Panc1 (cell line): ENCODE measurements at regions not wholly inside any gene's neighbourhood (a gene's known extent, or its start where the extent isn't known, plus 50 kb on each side); places are given as distances from the start of the nearest gene placed in this dataset.
"Not testable (repeated sequence)": the region's sequence is repeated elsewhere in the genome, so short reads cannot be mapped to it uniquely, and the experiment has no call there.

ENCODE experiments used
- ATAC-seq: fragments of 200-7000 bp; cut with Tn5 transposase; 2 replicates; pipeline ENCODE4 v1.9.1; 2020; ENCODE audit warnings: mild to moderate bottlenecking, moderate library complexity
- BruUV-seq: library from RNA; stranded (reverse); fragments of 400-500 nt; replicated peaks from 2 replicates; lab custom pipeline; 2021; lab: Mats Ljungman, UMichigan
- CTCF ChIA-PET: fragments of 300-600 bp; sonication (Branson Sonifier 250); formaldehyde crosslinking; loops from one replicate; lab custom pipeline; 2022; ENCODE audit warnings: antibody characterized with exemption; lab: Charles Lee
- POLR2A ChIA-PET: fragments of 300-600 bp; sonication (Branson Sonifier 250); formaldehyde crosslinking; loops from one replicate; lab custom pipeline; 2022; ENCODE audit warnings: antibody characterized with exemption; lab: Charles Lee
- DNase-seq: peaks from one replicate; pipeline ENCODE4 v3.0.0-alpha.2; 2010; ENCODE audit warnings: low read depth, low spot score
- H3K27ac ChIP-seq: 2 replicates; pipeline ENCODE4 v1.5.1; 2011; ENCODE audit warnings: mild to moderate bottlenecking, low read length, inconsistent platforms
- H3K27me3 ChIP-seq: fragments of 200-500 bp; sonication (Bioruptor generic); 2 replicates; pipeline ENCODE4 v1.6.0; 2014; ENCODE audit warnings: low read length, inconsistent platforms; ENCODE audit not compliant: control insufficient read depth, insufficient read depth
- H3K36me3 ChIP-seq: fragments of 200-500 bp; sonication (Bioruptor generic); 2 replicates; pipeline ENCODE4 v1.5.1; 2014; ENCODE audit warnings: inconsistent platforms, mild to moderate bottlenecking, low read length, moderate library complexity; ENCODE audit not compliant: control insufficient read depth, insufficient read depth
- H3K4me1 ChIP-seq: 2 replicates; pipeline ENCODE4 v1.5.1; 2011; ENCODE audit warnings: inconsistent platforms, mild to moderate bottlenecking, low read length, moderate library complexity; ENCODE audit not compliant: control insufficient read depth, insufficient read depth
- H3K4me3 ChIP-seq, 2 experiments: 2 replicates each; pipeline ENCODE4 v1.5.1; 2011 to 2012; ENCODE audit warnings: low read depth in 2 of 2, low read length in 2 of 2, mild to moderate bottlenecking in 2 of 2, inconsistent platforms in 1 of 2, moderate library complexity in 1 of 2
- H3K9me3 ChIP-seq: fragments of 200-500 bp; sonication (Bioruptor generic); 2 replicates; pipeline ENCODE4 v1.5.1; 2014; ENCODE audit warnings: low read depth, mild to moderate bottlenecking, inconsistent platforms, low read length, moderate library complexity; ENCODE audit not compliant: control insufficient read depth, insufficient read depth
- POLR2AphosphoS5 ChIP-seq: IDR thresholded peaks from 2 replicates; pipeline ENCODE4 v1.6.1; 2012; ENCODE audit warnings: mild to moderate bottlenecking, low read depth, low read length, moderate library complexity
- SIN3A ChIP-seq: IDR thresholded peaks from 2 replicates; pipeline ENCODE4 v1.6.1; 2012; ENCODE audit warnings: low read depth, mild to moderate bottlenecking, low read length, moderate library complexity, borderline replicate concordance; ENCODE audit not compliant: insufficient read depth
- TCF7L2 ChIP-seq: IDR thresholded peaks from 2 replicates; pipeline ENCODE4 v1.6.1; 2011; ENCODE audit warnings: mild to moderate bottlenecking, low read depth, low read length, inconsistent platforms
- in situ Hi-C: cut with HindIII; loops from 2 replicates; pipeline ENCODE4 v1.10.0; 2016; ENCODE audit warnings: low sequenced_read_pairs, low pct_unique_long_range_greater_than_20kb
- intact Hi-C: fragments of 100-400 bp; cut with micrococcal nuclease; formaldehyde crosslinking; loops from one replicate; pipeline ENCODE4 v1.10.0; 2022; ENCODE audit not compliant: unreplicated experiment
- TF ChIP-seq, protein P1 (sequence below): fragments of 450-650 bp; IDR thresholded peaks from 2 replicates; pipeline ENCODE4 v1.5.1; 2017; ENCODE audit warnings: mild to moderate bottlenecking
- TF ChIP-seq, protein P2 (sequence below), 2 experiments: IDR thresholded peaks; 2 replicates each; pipeline ENCODE4 v1.6.1; 2011 to 2012; ENCODE audit warnings: low read depth in 2 of 2, control low read depth in 1 of 2, low read length in 1 of 2, mild to moderate bottlenecking in 1 of 2, moderate library complexity in 1 of 2; ENCODE audit not compliant: insufficient read depth in 1 of 2

GRCh38 chr5:34415559-34416198 lies 240.4 kb upstream of the RAI14 start:
- peaks cover 8% of the 10 kb centered on the region; the same call in 1 of the 2 replicates for H3K9me3 ChIP-seq
- CTCF ChIA-PET: no interaction called here
- H3K36me3 ChIP-seq: no peaks in the 10 kb centered on the region
- H3K4me1 ChIP-seq: no peaks in the 10 kb centered on the region
- intact Hi-C loops: no loop called here
- no TSS peak for BruUV-seq
- DNase-seq (no peak), ATAC-seq (no peak)
- no peak overlapping the region for H3K4me3 ChIP-seq
- in situ Hi-C loops: no loop called here
- POLR2A ChIA-PET: no interaction called here
- TF ChIP-seq SIN3A (no peak), POLR2AphosphoS5 (no peak), TCF7L2 (no peak)
- TF ChIP-seq, protein P1, sequence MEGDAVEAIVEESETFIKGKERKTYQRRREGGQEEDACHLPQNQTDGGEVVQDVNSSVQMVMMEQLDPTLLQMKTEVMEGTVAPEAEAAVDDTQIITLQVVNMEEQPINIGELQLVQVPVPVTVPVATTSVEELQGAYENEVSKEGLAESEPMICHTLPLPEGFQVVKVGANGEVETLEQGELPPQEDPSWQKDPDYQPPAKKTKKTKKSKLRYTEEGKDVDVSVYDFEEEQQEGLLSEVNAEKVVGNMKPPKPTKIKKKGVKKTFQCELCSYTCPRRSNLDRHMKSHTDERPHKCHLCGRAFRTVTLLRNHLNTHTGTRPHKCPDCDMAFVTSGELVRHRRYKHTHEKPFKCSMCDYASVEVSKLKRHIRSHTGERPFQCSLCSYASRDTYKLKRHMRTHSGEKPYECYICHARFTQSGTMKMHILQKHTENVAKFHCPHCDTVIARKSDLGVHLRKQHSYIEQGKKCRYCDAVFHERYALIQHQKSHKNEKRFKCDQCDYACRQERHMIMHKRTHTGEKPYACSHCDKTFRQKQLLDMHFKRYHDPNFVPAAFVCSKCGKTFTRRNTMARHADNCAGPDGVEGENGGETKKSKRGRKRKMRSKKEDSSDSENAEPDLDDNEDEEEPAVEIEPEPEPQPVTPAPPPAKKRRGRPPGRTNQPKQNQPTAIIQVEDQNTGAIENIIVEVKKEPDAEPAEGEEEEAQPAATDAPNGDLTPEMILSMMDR: no peak
- TF ChIP-seq, protein P2, sequence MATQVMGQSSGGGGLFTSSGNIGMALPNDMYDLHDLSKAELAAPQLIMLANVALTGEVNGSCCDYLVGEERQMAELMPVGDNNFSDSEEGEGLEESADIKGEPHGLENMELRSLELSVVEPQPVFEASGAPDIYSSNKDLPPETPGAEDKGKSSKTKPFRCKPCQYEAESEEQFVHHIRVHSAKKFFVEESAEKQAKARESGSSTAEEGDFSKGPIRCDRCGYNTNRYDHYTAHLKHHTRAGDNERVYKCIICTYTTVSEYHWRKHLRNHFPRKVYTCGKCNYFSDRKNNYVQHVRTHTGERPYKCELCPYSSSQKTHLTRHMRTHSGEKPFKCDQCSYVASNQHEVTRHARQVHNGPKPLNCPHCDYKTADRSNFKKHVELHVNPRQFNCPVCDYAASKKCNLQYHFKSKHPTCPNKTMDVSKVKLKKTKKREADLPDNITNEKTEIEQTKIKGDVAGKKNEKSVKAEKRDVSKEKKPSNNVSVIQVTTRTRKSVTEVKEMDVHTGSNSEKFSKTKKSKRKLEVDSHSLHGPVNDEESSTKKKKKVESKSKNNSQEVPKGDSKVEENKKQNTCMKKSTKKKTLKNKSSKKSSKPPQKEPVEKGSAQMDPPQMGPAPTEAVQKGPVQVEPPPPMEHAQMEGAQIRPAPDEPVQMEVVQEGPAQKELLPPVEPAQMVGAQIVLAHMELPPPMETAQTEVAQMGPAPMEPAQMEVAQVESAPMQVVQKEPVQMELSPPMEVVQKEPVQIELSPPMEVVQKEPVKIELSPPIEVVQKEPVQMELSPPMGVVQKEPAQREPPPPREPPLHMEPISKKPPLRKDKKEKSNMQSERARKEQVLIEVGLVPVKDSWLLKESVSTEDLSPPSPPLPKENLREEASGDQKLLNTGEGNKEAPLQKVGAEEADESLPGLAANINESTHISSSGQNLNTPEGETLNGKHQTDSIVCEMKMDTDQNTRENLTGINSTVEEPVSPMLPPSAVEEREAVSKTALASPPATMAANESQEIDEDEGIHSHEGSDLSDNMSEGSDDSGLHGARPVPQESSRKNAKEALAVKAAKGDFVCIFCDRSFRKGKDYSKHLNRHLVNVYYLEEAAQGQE (IDR thresholded peaks at IDR 0.05; ENCODE audit: insufficient read depth in 1 of 2, low read depth in 2 of 2, low read length in 1 of 2): no peak
- no peaks in the 10 kb centered on the region for H3K27me3 ChIP-seq
- no peak overlapping the region for H3K27ac ChIP-seq

DNA sequence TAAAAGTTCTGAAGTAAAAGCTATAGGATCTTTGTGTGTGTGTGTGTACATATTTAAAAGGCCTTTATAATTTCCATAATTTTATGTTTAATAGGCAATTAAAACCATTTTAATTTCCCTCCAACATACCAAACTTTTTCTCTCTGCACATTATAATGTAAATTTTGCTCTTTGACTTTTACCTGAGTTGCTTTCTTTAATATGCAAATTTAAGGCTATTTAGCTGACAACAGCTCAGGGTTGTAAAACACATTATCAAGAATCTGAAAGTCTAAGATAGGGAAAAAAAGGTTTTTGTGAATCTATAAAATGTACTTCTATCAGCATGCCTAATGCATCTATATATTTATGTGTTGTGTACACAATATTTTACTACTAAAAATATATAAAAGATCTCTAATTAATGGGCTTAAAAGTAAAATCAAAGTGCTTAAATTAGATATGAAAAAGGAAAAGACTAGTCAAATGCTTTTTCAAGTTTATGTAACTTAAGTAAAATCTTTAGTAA lies 239.6 kb upstream of the RAI14 start:
- CTCF ChIA-PET: no interaction called here
- intact Hi-C loops (no loop called here), in situ Hi-C loops (no loop called here)
- H3K36me3 ChIP-seq: no peaks in the 10 kb centered on the region
- H3K27ac ChIP-seq: no peak overlapping the region
- no peak for ATAC-seq
- TF ChIP-seq, protein P1: no peak
- TF ChIP-seq, protein P2 (IDR thresholded peaks at IDR 0.05; ENCODE audit: insufficient read depth in 1 of 2, low read depth in 2 of 2, low read length in 1 of 2): no peak
- TF ChIP-seq SIN3A: no peak
- no peak for TF ChIP-seq TCF7L2
- TF ChIP-seq POLR2AphosphoS5: no peak
- POLR2A ChIA-PET: no interaction called here
- BruUV-seq: no TSS peak
- H3K4me1 ChIP-seq: no peaks in the 10 kb centered on the region
- DNase-seq: no peak
- H3K9me3 ChIP-seq: peaks cover 13% of the 10 kb centered on the region; the same call in 1 of the 2 replicates
- H3K27me3 ChIP-seq: no peaks in the 10 kb centered on the region
- no peak overlapping the region for H3K4me3 ChIP-seq

DNA sequence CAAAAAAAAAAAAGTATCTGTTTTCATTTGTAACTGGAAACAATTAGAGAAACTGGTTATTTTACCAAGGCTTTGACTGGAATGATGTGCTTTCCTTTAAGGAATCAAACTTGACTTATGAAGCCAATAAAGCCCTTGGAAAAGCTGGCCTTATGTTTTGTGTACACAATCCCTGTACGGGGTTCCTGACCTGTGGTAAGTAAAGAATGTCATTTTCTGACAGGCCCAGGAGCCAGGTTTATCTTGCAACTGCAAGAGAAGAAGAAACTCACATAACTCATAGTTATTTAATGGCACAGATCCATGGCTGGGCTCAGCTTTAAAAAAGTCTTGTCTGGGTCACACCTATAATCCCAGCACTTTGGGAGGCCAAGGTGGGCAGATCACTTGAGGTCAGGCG lies 235.9 kb upstream of the RAI14 start:
- H3K4me1 ChIP-seq, H3K27me3 ChIP-seq, in situ Hi-C loops, BruUV-seq, intact Hi-C loops, H3K27ac ChIP-seq, DNase-seq, CTCF ChIA-PET, H3K4me3 ChIP-seq, ATAC-seq, POLR2A ChIA-PET, H3K36me3 ChIP-seq: not testable (repeated sequence)
- peaks cover 13% of the 10 kb centered on the region; the same call in 1 of the 2 replicates for H3K9me3 ChIP-seq
